ENCODE measurements at regions not wholly inside any gene's neighbourhood (a gene's known extent, or its start where the extent isn't known, plus 50 kb on each side); places are given as distances from the start of the nearest gene placed in this dataset.

DNA sequence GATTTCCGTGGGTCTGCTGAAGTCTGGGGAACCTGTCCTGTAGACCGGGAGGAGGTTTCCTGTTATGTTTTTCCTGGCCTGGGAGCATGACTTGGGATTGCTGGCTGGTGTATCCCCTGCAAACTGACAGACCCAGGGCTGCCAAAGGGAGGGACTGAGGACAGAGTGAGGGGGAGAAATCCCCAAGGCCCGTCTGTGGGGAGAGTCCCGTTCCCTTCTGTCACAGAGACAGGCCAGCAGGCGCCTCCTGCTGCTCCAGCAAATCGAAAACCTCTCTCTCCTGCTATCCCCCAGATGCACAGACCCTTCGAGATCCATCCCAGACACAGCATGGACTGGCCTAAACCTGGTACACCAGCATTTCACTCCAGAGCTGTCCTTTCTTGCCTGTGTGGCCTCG lies 56.2 kb upstream of the ALDH1B1 start:
- H3K4me3 ChIP-seq = no peak overlapping the region
- POLR2A ChIA-PET = no interaction called here
- 48% methylated on average over 8 of the region's 8 CpGs for WGBS (ENCODE audit: missing lambda C conversion rate)
- H3K27ac ChIP-seq = no peak overlapping the region
- no peak overlapping the region for H3K4me2 ChIP-seq
- CTCF ChIA-PET = interaction anchor here (2.0 to 2.5 kb wide), 2 partner anchors 248 to 422 kb away, joined by 10 to 15 read pairs; no protein-coding TSS in a partner anchor
- DNase-seq (ENCODE audit: low read depth in 1 of 2, low spot score in 1 of 2) (no peak), FAIRE-seq (no peak), ATAC-seq (no peak)
- H3K9me3 ChIP-seq = no peaks in the 10 kb centered on the region
- TF ChIP-seq KDM1A (IDR thresholded peaks at IDR 0.05; ENCODE audit: low read depth) = no peak
- no peak for TF ChIP-seq RFX5 (IDR thresholded peaks at IDR 0.05)
- TF ChIP-seq KDM5A (IDR thresholded peaks at IDR 0.05) = no peak
- TF ChIP-seq EHF (CRISPR knock-in tag; IDR thresholded peaks at IDR 0.05) = no peak
- TF ChIP-seq HOXB5 (CRISPR knock-in tag; IDR thresholded peaks at IDR 0.05) = no peak
- no peak for TF ChIP-seq MAFK (IDR thresholded peaks at IDR 0.05; ENCODE audit: partially characterized antibody)
- TF ChIP-seq, protein P1, sequence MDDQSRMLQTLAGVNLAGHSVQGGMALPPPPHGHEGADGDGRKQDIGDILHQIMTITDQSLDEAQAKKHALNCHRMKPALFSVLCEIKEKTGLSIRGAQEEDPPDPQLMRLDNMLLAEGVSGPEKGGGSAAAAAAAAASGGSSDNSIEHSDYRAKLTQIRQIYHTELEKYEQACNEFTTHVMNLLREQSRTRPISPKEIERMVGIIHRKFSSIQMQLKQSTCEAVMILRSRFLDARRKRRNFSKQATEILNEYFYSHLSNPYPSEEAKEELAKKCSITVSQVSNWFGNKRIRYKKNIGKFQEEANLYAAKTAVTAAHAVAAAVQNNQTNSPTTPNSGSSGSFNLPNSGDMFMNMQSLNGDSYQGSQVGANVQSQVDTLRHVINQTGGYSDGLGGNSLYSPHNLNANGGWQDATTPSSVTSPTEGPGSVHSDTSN (IDR thresholded peaks at IDR 0.05) = no peak
- TF ChIP-seq TFCP2L1 (CRISPR knock-in tag; IDR thresholded peaks at IDR 0.05) = no peak
- no peak for TF ChIP-seq HDAC2 (IDR thresholded peaks at IDR 0.05)
- TF ChIP-seq, protein P2, sequence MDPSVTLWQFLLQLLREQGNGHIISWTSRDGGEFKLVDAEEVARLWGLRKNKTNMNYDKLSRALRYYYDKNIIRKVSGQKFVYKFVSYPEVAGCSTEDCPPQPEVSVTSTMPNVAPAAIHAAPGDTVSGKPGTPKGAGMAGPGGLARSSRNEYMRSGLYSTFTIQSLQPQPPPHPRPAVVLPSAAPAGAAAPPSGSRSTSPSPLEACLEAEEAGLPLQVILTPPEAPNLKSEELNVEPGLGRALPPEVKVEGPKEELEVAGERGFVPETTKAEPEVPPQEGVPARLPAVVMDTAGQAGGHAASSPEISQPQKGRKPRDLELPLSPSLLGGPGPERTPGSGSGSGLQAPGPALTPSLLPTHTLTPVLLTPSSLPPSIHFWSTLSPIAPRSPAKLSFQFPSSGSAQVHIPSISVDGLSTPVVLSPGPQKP (IDR thresholded peaks at IDR 0.05; ENCODE audit: low read depth, low read length) = no peak
- TF ChIP-seq HOXB13 (CRISPR knock-in tag; IDR thresholded peaks at IDR 0.05; ENCODE audit: low read depth) = no peak
- TF ChIP-seq CEBPB (IDR thresholded peaks at IDR 0.05) = no peak
- TF ChIP-seq RAD21 (conservative IDR thresholded peaks at IDR 0.05 in 1 of 2, IDR thresholded peaks at IDR 0.05 in 1 of 2) = no peak
- TF ChIP-seq EP300 (IDR thresholded peaks at IDR 0.05) = no peak
- no peak for TF ChIP-seq E2F6 (IDR thresholded peaks at IDR 0.05; ENCODE audit: borderline replicate concordance, low read depth)
- TF ChIP-seq ZNF302 (CRISPR knock-in tag; IDR thresholded peaks at IDR 0.05) = no peak
- no peak for TF ChIP-seq CHD2 (IDR thresholded peaks at IDR 0.05; ENCODE audit: low read length, partially characterized antibody)
- no peak for TF ChIP-seq ZSCAN20 (CRISPR knock-in tag; IDR thresholded peaks at IDR 0.05)
- peaks cover 5% of the 10 kb centered on the region; the same call in 1 of the 3 replicates for H3K4me1 ChIP-seq

DNA sequence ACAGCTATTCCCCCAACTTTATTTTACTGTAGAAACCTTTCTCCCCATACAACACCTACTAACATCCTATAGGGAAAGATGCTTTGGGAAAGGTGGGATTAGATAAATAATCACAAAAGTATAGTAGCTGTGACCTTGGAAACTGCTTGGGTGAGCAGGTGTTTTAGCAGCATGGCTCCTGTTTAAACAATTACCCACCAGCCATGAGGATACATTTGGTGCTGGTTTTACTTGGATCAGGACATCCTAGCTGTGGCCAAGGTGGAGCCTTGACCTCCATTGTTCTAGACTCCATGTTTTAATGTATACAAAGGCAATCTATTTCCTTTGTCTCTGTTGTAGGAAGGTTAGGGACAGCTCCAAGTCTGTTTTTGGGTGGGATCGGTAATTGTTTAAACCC lies 56.8 kb upstream of the ALDH1B1 start:
- Histone ChIP-seq H3K4me3 (no peak overlapping the region), H3K9me3 (no peaks in the 10 kb centered on the region), H3K27ac (no peak overlapping the region), H3K4me2 (no peak overlapping the region), H3K4me1 (peaks cover 5% of the 10 kb centered on the region; the same call in 1 of the 3 replicates)
- WGBS (ENCODE audit: missing lambda C conversion rate) = 96% methylated on average over 1 of the region's 1 CpG
- DNase-seq (ENCODE audit: low read depth in 1 of 2, low spot score in 1 of 2) (no peak), ATAC-seq (no peak), FAIRE-seq (no peak)
- CTCF ChIA-PET = interaction anchor here (0.8 to 2.5 kb wide), 6 partner anchors 9 to 422 kb away, joined by 3 to 15 read pairs (median 5); no protein-coding TSS in a partner anchor
- no peak for TF ChIP-seq NFE2L2 (conservative IDR thresholded peaks at IDR 0.05; ENCODE audit: low read length)
- no peak for TF ChIP-seq NPAS2 (CRISPR knock-in tag; IDR thresholded peaks at IDR 0.05; ENCODE audit: borderline replicate concordance)
- TF ChIP-seq FOSB (CRISPR knock-in tag; IDR thresholded peaks at IDR 0.05) = no peak
- no peak for TF ChIP-seq KDM5A (IDR thresholded peaks at IDR 0.05)
- TF ChIP-seq, protein P3, sequence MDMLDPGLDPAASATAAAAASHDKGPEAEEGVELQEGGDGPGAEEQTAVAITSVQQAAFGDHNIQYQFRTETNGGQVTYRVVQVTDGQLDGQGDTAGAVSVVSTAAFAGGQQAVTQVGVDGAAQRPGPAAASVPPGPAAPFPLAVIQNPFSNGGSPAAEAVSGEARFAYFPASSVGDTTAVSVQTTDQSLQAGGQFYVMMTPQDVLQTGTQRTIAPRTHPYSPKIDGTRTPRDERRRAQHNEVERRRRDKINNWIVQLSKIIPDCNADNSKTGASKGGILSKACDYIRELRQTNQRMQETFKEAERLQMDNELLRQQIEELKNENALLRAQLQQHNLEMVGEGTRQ (IDR thresholded peaks at IDR 0.05) = no peak
- no peak for TF ChIP-seq GATA3 (IDR thresholded peaks at IDR 0.05; ENCODE audit: borderline replicate concordance)
- TF ChIP-seq EP300 (IDR thresholded peaks at IDR 0.05) = no peak
- no peak for TF ChIP-seq HES2 (IDR thresholded peaks at IDR 0.05)
- TF ChIP-seq, protein P2 (IDR thresholded peaks at IDR 0.05; ENCODE audit: low read depth, low read length) = no peak
- TF ChIP-seq, protein P4, sequence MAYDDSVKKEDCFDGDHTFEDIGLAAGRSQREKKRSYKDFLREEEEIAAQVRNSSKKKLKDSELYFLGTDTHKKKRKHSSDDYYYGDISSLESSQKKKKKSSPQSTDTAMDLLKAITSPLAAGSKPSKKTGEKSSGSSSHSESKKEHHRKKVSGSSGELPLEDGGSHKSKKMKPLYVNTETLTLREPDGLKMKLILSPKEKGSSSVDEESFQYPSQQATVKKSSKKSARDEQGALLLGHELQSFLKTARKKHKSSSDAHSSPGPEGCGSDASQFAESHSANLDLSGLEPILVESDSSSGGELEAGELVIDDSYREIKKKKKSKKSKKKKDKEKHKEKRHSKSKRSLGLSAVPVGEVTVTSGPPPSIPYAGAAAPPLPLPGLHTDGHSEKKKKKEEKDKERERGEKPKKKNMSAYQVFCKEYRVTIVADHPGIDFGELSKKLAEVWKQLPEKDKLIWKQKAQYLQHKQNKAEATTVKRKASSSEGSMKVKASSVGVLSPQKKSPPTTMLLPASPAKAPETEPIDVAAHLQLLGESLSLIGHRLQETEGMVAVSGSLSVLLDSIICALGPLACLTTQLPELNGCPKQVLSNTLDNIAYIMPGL (CRISPR knock-in tag; IDR thresholded peaks at IDR 0.05; ENCODE audit: borderline replicate concordance) = no peak
- no peak for TF ChIP-seq RNF2 (IDR thresholded peaks at IDR 0.05; ENCODE audit: borderline replicate concordance, low read depth)
- no peak for TF ChIP-seq HEYL (CRISPR knock-in tag; IDR thresholded peaks at IDR 0.05)
- no peak for TF ChIP-seq CTCF (IDR thresholded peaks at IDR 0.05)
- POLR2A ChIA-PET = no interaction called here

Measured in A549 (cell line).